ENCODE measurements at regions not wholly inside any gene's neighbourhood (a gene's known extent, or its start where the extent isn't known, plus 50 kb on each side); places are given as distances from the start of the nearest gene placed in this dataset.

GRCh38 chr5:1942630-1943029 lies 59.9 kb upstream of the IRX4 start:
- no peak for DNase-seq (ENCODE audit: extremely low read depth, low read depth)

DNA sequence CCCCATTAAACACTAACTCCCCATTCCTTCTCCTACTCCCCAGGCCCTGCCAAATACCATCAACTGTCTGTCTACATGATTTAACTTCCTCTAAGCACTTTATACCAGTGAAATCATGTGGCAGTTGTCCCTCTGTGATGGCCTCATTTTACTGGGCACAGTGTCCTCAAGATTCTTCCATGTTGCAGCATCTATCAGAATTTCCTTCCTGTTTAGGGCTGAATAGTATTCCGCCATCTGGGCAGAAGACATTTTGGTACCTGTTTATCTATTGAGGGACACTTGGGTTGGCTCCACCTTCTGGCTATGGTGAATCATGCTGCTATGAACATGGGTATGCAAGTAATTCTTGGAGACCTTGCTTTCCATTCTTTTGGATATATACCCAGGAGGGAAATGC lies 59.4 kb upstream of the IRX4 start:
- DNase-seq (ENCODE audit: extremely low read depth, low read depth): no peak

- no peak for DNase-seq (ENCODE audit: extremely low read depth, low read depth)
Measured at GRCh38 chr5:1939256-1939655, 56.5 kb upstream of the IRX4 start.

- DNase-seq (ENCODE audit: extremely low read depth, low read depth): no peak
Measured at GRCh38 chr5:1938310-1939000, 55.7 kb upstream of the IRX4 start.

DNA sequence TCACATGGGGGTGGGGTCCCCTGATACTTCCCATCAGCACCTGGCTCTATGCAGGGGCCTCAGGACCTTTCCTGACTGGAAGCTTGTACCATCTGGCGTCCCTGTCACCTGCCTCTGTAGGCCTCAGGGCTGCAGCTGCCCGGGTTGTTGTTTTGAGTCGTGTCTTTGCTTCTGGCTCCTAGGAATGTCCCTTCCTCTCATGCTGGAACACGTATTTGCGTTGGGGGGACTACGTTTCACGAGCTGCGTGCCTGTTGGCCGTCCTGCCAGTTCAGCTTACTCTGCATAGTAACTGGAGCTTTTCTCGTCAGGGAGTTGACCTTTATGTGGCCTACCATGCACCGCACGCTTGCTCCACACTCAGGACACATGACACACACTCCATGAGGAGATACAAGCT lies 54.9 kb upstream of the IRX4 start:
- no peak for DNase-seq (ENCODE audit: extremely low read depth, low read depth)

DNA sequence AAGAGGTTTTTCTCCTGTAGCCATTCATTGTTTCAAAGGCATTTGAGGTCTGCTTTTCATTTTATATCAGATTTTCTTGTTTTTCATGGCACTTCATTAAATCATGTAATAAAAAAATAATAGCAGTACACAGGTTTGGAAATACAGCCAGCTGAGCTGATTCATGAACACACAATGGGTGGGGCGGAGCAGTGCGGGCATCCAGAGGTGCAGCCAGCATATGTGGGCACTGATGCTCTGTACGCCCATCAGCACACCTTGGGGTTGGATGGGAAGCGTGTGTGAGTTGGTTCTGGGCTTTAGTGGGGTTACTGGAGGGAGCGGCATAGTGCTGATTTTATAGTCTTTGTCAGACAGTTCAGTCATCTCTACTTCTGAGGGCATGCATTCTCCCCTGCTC lies 54.2 kb upstream of the IRX4 start:
- no peak for DNase-seq (ENCODE audit: extremely low read depth, low read depth)

DNA sequence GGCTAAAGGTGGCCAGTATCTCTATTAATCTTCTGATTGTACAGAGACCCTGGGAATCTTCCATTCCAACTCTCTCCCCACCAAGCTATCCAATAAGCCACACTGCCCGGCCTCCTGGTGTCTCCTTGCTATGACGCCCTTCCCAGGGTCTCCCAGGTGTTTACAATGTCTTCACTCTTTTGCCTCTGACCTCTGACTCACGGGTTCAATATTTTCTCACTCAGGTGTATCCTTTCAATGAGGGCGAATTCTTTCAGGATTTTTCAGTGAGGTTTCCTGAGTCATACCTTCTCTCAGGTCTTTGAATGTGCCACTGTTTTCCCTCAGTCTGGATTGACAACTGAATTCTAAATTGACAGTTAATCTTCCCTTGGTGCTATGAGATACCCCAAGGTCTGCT lies 53.7 kb upstream of the IRX4 start:
- DNase-seq (ENCODE audit: extremely low read depth, low read depth): no peak

DNA sequence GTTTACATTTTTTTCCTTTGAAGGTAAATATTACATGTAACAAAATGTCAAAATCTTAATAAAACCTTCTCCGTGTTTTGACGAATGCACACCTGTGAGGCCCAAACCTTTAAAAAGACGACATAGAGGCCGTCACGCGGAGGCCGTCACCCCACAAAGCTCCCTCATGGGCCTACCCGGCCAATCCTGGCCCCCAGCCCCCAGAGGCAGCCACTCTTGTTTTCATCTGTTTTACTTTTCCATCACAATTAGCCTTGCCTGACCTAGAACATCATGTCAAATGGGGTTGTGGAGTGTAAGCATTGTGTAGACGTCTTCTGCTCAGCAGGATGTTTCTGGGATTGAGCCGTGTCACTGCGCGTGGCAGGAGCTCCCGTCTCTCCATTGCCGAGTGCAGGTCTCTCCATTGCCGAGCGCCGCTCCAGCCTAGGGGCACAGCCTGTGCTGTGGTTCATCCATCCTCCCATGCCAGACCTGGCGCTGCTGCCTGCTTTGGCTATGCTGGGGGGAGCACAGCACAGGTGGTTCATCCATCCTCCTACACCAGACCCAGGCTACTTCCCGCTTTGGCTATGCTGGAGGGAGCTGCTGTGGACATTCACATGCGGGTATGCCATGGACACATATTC lies 52.2 kb upstream of the IRX4 start:
- no peak for DNase-seq (ENCODE audit: extremely low read depth, low read depth)

- no peak for DNase-seq (ENCODE audit: extremely low read depth, low read depth)
Measured at GRCh38 chr5:1934056-1934394, 51.3 kb upstream of the IRX4 start.

DNA sequence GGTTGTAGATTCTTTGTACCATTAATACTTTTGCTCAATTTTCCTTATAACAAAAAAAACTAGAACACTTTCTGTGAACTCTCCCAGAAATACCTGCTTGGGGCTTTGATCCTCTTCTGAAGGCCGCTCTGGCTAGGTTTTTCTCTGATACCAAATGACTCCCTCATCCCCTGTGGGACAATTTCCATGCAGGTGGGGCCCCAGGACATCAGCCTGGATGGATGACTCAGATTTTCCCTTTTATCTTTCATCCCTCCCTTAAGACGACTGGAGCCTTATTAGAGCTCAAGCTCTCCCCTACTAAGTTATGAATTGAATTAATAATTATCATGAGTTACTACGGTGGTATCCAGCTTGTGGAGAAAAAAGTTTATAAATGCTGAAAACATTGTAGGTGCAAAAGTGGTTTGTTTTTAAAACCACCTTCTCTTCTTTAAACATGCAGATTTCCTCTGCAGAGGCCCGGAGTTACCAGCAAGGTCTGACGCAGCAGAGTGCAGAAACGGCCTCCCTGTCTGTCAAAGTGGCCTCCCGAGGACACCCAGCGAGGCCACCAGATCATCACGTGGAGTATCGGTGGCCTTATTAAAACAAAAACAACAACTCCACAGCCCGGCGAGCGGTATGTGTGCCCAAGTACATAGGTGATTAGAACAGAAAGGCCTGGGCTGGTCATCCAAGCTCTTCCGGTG lies 50.8 kb upstream of the IRX4 start:
- no peak for DNase-seq (ENCODE audit: extremely low read depth, low read depth)

Small RNAs in the stretch of these regions (small RNA-seq; reads per million reads assigned to genes)
- gene AC092266.1 (0 reads per million in 2 experiments), gene RF00019 (0 reads per million in 2 experiments)
